ENCODE measurements at regions not wholly inside any gene's neighbourhood (a gene's known extent, or its start where the extent isn't known, plus 50 kb on each side); places are given as distances from the start of the nearest gene placed in this dataset.

DNA sequence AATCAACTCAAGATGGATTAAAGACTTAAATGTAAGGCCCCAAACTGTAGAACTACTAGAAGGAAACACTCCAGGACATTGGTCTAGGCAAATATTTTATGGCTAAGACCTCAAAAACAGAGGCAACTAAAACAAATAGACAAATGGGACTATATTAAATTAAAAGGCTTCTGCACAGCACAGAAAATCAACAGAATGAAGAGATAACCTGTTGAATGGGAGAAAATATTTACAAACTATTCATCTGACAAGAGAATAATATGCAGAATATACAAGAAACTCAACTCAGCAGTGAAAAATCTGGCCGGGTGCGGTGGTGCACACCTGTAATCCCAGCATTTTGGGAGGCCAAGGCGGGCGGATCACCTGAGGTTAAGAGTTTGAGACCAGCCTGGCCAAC, 84.1 kb upstream of the HNRNPU start:
- intact Hi-C loops (cut with micrococcal nuclease; ENCODE audit: unreplicated experiment) = no loop called here
- no peak overlapping the region for H3K4me3 ChIP-seq (ENCODE audit: low read depth, low read length, poor library complexity, severe bottlenecking)
- no peaks in the 10 kb centered on the region for H3K27me3 ChIP-seq (replicated peaks; ENCODE audit: insufficient read depth, low read depth, low read length, poor library complexity)
- TF ChIP-seq, protein P1, sequence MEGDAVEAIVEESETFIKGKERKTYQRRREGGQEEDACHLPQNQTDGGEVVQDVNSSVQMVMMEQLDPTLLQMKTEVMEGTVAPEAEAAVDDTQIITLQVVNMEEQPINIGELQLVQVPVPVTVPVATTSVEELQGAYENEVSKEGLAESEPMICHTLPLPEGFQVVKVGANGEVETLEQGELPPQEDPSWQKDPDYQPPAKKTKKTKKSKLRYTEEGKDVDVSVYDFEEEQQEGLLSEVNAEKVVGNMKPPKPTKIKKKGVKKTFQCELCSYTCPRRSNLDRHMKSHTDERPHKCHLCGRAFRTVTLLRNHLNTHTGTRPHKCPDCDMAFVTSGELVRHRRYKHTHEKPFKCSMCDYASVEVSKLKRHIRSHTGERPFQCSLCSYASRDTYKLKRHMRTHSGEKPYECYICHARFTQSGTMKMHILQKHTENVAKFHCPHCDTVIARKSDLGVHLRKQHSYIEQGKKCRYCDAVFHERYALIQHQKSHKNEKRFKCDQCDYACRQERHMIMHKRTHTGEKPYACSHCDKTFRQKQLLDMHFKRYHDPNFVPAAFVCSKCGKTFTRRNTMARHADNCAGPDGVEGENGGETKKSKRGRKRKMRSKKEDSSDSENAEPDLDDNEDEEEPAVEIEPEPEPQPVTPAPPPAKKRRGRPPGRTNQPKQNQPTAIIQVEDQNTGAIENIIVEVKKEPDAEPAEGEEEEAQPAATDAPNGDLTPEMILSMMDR (conservative IDR thresholded peaks at IDR 0.05; ENCODE audit: low read depth, low read length) = no peak
- no peak for TF ChIP-seq EZH2 (IDR thresholded peaks at IDR 0.05; ENCODE audit: borderline replicate concordance, low read depth, low read length, poor library complexity, severe bottlenecking)
- H3K36me3 ChIP-seq (ENCODE audit: insufficient read depth, low read length, poor library complexity, severe bottlenecking) = no peaks in the 10 kb centered on the region
- POLR2A ChIA-PET (ENCODE audit: low non-redundant PET) = no interaction called here
- no peak for DNase-seq (ENCODE audit: low spot score)
- no peaks in the 10 kb centered on the region for H3K4me1 ChIP-seq (ENCODE audit: insufficient read depth, low read length, poor library complexity, severe bottlenecking)
- no peak overlapping the region for H3K27ac ChIP-seq (ENCODE audit: low read depth, low read length, poor library complexity, severe bottlenecking)
- CTCF ChIA-PET = no interaction called here
- BruUV-seq (replicated peaks) = no TSS peak
- no peaks in the 10 kb centered on the region for H3K9me3 ChIP-seq (ENCODE audit: low read depth, low read length, poor library complexity, severe bottlenecking)

DNA sequence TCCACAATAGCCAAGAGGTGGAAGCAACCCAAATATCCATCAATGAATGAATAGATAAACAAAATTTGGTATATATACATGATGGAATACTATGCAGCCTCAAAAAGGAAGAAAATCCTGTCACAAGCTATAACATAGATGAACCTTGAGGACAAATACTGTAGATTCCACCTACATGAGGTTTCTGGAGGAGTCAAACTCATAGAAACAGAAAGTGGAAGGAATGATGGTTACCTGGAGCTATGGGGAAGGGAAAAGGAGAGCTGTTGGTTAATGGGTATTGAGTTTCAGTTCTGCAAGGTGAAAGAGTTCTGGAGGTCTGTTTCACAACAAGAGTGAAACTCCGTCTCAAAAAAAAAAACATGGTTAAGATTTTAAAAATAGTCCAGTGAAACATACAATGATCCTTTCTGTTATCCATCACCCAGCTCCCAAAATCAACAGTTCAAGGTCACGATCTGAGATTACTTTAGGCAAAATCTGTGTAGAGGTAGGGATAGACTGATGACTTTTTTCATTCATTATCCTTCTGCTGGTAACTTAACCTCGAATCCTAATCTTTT, 80.8 kb upstream of the HNRNPU start:
- Histone ChIP-seq H3K4me1 (ENCODE audit: insufficient read depth, low read length, poor library complexity, severe bottlenecking) (no peaks in the 10 kb centered on the region), H3K27ac (ENCODE audit: low read depth, low read length, poor library complexity, severe bottlenecking) (no peak overlapping the region), H3K36me3 (ENCODE audit: insufficient read depth, low read length, poor library complexity, severe bottlenecking) (no peaks in the 10 kb centered on the region), H3K9me3 (ENCODE audit: low read depth, low read length, poor library complexity, severe bottlenecking) (no peaks in the 10 kb centered on the region), H3K27me3 (replicated peaks; ENCODE audit: insufficient read depth, low read depth, low read length, poor library complexity) (no peaks in the 10 kb centered on the region), H3K4me3 (ENCODE audit: low read depth, low read length, poor library complexity, severe bottlenecking) (no peak overlapping the region)
- intact Hi-C loops (cut with micrococcal nuclease; ENCODE audit: unreplicated experiment) = no loop called here
- CTCF ChIA-PET = no interaction called here
- POLR2A ChIA-PET (ENCODE audit: low non-redundant PET) = no interaction called here
- no peak for DNase-seq (ENCODE audit: low spot score)
- BruUV-seq (replicated peaks) = no TSS peak
- TF ChIP-seq, protein P1 (conservative IDR thresholded peaks at IDR 0.05; ENCODE audit: low read depth, low read length) = no peak
- no peak for TF ChIP-seq EZH2 (IDR thresholded peaks at IDR 0.05; ENCODE audit: borderline replicate concordance, low read depth, low read length, poor library complexity, severe bottlenecking)

DNA sequence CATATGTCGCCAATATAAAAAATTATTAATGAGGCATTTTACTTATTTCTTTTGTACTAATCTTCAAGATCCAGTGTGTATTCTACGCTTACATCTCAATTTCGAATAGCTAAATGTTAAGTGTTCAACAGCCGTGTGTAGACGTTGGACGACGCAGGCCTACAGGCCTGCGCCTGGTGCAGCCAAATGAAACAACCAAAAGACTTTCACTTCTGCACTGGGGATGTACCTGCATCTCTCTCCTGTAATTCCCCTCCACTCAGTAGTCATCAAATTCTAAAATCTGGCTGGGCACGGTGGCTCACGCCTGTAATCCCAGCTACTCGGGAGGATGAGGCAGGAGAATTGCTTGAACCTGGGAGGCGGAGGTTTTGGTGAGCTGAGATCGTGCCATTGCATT, 76.8 kb upstream of the HNRNPU start:
- DNase-seq (ENCODE audit: low spot score) = no peak
- BruUV-seq (replicated peaks) = no TSS peak
- Histone ChIP-seq H3K4me1 (ENCODE audit: insufficient read depth, low read length, poor library complexity, severe bottlenecking) (no peaks in the 10 kb centered on the region), H3K27me3 (replicated peaks; ENCODE audit: insufficient read depth, low read depth, low read length, poor library complexity) (no peaks in the 10 kb centered on the region), H3K36me3 (ENCODE audit: insufficient read depth, low read length, poor library complexity, severe bottlenecking) (no peaks in the 10 kb centered on the region), H3K4me3 (ENCODE audit: low read depth, low read length, poor library complexity, severe bottlenecking) (no peak overlapping the region), H3K9me3 (ENCODE audit: low read depth, low read length, poor library complexity, severe bottlenecking) (no peaks in the 10 kb centered on the region), H3K27ac (ENCODE audit: low read depth, low read length, poor library complexity, severe bottlenecking) (no peak overlapping the region)
- CTCF ChIA-PET = no interaction called here
- POLR2A ChIA-PET (ENCODE audit: low non-redundant PET) = interaction anchor here (0.6 kb wide), 1 partner anchor 67 kb away, joined by 5 read pairs; no protein-coding TSS in a partner anchor
- intact Hi-C loops (cut with micrococcal nuclease; ENCODE audit: unreplicated experiment) = no loop called here
- TF ChIP-seq, protein P1 (conservative IDR thresholded peaks at IDR 0.05; ENCODE audit: low read depth, low read length) = no peak
- TF ChIP-seq EZH2 (IDR thresholded peaks at IDR 0.05; ENCODE audit: borderline replicate concordance, low read depth, low read length, poor library complexity, severe bottlenecking) = no peak
